ENCODE measurements at regions not wholly inside any gene's neighbourhood (a gene's known extent, or its start where the extent isn't known, plus 50 kb on each side); places are given as distances from the start of the nearest gene placed in this dataset.

DNA sequence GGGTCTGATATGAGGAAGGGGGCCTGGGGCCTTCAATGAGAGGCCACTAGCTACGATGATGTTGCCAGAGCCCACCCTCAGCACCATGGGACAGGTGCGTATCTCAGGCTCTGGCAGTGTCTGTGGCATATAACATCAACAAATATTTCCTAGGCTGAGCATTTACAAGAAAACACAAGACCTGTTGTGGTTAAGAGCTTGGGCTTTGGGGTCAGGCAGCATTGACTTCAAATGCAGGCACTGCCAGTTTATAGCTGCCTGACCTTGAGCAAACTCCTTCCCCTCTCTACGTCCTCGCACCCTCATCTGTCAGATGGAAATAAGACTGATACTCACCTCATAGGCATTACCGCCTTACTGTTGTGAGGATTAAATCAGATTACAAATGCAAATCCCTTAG is 156.0 kb downstream of the KATNAL1 start:
- DNase-seq (ENCODE audit: low spot score): no peak

GRCh38 chr13:30149248-30149647 is 158.1 kb downstream of the KATNAL1 start:
- no peak for DNase-seq (ENCODE audit: low spot score)

DNA sequence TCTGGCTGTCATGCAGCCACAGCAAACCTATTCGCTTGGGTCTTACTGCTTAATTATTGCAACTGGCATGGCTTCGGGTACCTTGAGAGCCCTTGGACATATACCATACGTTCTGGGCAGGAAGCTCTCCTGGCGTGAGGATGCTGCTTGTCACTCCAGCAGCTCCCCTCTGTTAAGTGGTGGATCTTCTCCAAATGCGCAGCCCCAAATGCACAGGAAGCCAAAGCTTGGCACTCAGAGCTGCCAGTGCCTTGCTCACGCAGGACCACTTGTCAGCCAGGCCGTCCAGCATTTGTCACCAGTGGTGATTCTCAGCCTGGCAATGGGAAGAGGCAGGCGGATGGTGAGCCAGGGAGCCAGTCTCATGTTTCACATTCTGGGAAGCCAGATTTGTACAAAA is 158.6 kb downstream of the KATNAL1 start:
- DNase-seq (ENCODE audit: low spot score): no peak

- DNase-seq (ENCODE audit: low spot score): no peak
These were observed 159.1 kb downstream of the KATNAL1 start for GRCh38 chr13:30148171-30148754.

DNA sequence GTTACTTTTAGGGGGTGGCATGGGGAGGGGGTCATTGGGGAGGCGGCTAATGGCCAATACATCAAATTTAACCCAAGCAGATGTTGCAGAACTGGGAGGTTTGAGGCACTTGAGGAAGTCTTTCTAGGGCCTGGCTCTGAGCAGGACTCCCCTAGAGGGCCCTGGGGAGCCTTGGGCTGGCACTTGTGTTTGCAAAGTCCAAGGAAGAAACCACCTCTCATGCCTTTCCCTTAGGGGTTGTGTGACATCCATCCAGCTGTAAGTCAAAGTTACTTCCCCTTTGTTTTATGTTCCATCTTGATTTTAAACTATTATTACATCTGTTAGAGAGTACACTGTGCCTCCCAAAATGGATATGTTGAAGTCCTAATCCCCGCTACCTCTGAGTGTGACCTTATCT is 159.9 kb downstream of the KATNAL1 start:
- no peak for DNase-seq (ENCODE audit: low spot score)

DNA sequence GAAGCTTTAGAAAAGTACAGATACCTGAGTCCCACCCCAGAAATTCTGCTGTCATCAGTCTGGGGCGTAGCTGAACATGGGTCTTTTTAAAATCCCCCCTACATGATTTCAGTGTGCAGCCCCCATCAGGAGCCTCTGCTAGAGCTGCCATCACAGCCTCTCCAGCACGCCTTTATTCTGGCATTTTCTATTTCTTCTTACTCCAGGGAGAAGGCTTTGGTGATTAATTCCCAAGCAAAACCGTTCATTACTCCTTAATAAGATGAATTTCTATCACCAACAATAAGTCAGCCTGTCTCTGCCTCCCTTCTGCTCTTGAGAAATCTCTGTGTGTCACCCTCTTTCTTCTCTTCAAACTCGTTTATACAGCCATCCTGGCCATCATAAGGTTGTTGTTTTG is 160.3 kb downstream of the KATNAL1 start:
- DNase-seq (ENCODE audit: low spot score): no peak

DNA sequence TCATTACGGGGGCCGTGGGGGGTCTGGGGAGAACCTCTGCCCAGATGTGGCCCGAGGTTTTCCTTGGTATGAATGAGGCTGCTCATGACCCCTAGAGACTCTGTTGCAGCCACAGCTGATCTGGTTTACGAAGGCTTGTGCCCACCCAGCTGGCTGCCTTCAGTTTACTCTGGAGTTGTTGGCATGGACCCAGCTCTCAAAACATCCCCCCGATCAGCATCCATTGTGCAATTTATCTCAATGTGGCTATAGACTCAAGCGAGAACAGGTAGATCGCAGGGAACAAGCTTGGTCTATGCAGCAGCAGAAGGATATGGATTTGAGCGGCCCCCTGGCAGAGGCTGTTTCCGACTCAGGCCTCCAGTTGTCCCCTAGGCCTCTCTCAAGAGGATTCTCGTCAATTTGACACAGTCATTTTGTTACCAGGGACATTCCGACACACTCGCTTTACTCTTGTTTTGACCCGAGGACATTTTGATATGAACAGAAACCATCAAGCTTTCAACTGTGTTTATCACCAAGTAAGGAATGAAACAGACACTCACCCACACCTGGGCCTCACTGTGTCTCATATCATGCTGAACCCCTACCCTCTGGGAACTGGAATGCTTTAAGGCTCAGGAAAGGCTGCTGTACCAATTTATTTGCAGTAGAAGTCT is 161.5 kb downstream of the KATNAL1 start:
- no peak for DNase-seq (ENCODE audit: low spot score)

DNA sequence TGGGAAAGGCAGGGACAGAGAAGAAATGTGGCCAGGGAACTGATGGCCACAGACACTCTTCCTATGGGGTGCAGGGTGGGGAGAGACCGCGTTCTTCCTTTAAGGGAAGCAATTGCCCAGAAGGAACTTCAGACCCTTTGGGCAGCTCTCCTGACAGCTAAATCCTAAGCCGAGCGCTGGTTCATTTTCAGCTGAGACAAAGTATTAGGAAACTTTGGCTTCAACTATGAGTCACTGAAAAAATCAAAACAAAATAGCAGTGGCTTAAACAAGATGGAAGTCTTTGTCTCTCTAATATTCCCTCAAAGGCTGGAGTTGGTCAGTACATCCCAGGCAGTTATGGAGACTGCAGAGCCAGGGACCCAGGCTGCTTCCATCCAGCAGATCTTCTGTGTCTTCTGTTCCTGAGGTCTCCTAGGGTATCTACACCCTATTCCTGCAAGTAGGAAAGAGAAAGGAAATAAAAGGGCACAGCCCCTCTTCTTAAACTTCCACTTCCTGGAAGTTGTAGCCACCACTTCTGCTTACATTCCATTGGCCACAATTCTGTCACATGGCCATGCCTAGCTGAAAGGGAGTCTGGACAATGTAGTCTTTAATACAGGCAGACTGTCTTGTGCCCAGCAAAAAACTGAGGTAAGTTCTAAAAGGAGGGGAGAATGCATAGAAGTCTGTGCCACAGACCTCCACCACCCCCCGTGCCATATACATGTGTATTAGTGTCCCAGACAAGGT is 163.5 kb downstream of the KATNAL1 start:
- DNase-seq (ENCODE audit: low spot score): peak; percentile 55

DNA sequence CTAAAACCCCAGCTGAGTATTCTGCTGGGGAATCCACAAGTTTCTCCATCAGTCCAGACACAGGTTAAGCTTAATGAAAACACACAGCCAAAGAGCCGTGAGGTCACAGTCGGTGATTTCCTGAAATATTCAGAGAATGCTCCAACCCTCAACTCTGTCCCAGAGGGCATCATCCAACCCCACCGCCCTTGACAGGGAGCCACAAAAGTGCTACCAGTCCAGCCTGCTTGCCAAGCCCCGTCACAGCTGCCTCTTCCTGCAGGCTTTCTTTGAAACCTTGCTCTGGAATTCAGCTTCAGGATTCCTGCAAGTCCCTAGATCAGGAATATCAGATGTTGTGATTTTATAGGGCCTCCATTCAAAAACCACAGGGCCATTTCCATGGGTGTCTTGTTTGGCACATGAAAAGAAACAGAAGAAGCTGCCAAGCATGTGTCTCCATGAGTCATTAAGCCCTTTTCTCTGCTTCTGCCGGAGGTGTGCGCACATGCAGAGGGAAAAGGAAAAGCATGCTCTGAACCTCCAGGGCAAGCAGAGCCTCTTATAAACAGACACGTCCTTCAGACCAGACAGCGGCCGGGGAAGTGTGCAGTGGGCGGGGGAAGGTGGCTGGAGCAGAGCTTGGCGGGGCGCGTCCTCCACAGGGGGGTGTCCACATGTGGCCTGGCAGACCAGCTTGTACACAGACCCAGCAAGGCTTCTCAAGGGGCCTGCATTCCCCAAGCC is 164.7 kb downstream of the KATNAL1 start:
- peak; percentile 95 for DNase-seq (ENCODE audit: low spot score)

- DNase-seq (ENCODE audit: low spot score): no peak
These were observed 165.4 kb downstream of the KATNAL1 start for GRCh38 chr13:30141775-30142485.

DNA sequence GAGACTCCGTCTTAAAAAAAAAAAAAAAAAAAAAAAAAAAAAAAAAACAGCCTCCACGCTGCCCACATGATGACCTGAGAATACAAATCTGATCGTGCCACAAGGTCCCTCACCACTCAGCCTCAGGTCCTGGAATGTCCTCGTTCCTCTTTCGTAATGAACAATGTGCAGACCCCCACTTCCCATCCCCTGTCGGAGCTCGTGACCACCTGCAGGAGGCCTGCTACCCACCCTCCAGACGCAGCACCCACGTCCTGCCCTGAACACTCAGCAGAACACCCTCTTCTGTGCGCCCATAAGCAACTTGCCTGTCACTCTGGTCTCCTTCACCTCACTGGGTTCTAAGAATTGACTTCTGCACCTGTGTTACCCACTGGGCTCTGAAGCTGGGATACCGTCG is 166.4 kb downstream of the KATNAL1 start:
- DNase-seq (ENCODE audit: low spot score): no peak

- no peak for DNase-seq (ENCODE audit: low spot score)
These were observed 168.8 kb downstream of the KATNAL1 start for GRCh38 chr13:30138511-30138910.

DNA sequence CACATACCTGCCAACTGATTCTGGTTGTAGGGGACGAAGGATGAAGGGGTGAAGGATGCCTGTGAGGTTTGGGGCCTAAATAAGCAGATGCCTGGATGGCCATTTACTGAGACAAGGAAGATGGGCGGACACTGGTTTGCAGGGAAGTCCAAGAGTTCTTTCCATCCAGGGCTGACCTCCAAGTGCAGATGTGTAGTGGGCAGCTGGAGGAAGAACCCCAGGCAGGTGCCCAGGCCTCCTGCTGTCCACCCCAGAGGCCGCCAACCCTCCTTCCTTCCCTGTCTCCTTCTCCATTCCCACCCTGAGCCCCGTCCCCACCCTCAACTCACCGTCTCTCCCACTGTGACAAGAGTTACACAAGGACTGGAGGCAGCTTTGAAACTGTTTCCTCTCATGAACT is 171.5 kb downstream of the KATNAL1 start:
- DNase-seq (ENCODE audit: low spot score): no peak

- no peak for DNase-seq (ENCODE audit: low spot score)
These were observed 172.0 kb downstream of the KATNAL1 start for GRCh38 chr13:30135351-30135750.

DNA sequence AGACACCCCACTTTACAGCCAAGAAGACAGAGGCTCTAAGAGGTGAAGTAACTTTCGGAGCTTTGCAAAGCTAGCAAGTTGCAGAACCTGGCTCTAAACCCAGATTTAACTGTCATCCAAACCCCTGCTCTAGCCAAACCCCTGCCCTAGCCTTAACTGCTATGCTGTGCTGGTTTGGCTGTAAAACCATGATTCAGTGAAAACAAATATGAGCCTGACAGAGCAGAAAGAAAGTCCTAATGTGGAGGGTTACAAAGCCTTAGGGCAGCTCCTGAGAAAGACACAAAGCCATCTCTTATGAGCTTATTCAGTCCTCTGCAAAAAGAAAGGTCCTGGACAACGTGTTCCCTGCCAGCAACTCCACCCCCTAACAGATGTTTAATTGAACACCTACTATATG is 172.8 kb downstream of the KATNAL1 start:
- DNase-seq (ENCODE audit: low spot score): no peak

GRCh38 chr13:30133996-30134395 is 173.4 kb downstream of the KATNAL1 start:
- no peak for DNase-seq (ENCODE audit: low spot score)

DNA sequence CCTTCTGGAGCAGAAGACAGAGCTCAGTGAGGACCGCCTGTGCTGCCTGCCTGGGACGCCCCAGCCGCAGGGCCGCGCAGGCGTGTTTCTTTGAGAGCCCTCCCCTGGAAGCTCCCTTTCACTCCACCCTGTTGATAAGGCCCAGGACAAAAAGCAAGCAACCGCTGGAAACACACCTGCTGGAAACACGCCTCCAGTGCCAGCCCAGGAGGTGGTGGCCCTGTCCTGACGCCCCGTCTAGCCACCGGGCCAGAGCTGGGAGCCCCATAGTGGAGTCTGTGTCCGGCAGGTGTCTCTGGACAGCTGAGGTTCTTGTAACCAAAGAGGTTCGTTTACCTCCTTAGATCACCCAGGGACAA is 173.8 kb downstream of the KATNAL1 start:
- DNase-seq (ENCODE audit: low spot score): no peak

- DNase-seq (ENCODE audit: low spot score): peak; percentile 95
These were observed 174.5 kb downstream of the KATNAL1 start for GRCh38 chr13:30132623-30133553.

GRCh38 chr13:30129411-30129810 is 177.9 kb downstream of the KATNAL1 start:
- no peak for DNase-seq (ENCODE audit: low spot score)

DNA sequence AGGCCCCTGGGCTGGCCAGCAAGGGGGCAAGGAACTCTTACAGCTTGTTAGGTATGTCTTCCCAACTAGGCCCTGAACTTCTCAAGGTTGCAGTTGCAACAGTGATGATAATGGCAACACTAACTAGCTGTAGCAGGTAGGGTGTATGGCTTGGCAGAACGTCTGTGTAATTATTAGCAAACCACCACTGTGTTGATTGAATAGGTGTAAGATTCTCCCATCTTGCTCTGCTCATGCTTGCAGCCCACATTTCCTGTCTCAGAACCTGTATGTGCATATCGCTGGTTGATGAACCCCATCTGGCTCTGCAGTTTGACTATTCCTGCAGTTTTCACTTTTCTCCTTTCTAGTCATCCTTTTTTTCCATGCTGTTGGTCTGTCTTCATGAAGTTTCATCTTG is 178.8 kb downstream of the KATNAL1 start:
- DNase-seq (ENCODE audit: low spot score): no peak

DNA sequence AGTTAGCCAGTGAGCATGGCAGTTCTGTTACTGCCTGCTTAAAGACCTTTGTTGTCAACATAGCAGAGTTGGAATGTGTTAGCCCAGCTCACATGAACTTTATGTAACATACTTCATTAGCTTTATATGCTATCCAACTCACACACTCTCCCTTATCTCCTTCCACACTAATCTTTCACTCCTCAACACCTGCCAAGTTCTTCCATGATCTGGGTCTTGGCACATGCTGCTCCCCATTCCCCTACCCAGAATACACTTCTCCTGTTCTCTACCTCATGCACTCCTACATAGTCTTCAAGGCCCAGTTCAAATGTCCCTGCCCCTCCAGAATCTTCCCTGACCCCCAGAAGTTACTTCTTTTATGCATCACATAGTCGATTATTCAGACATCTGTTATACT is 179.3 kb downstream of the KATNAL1 start:
- no peak for DNase-seq (ENCODE audit: low spot score)
